ENCODE measurements at regions not wholly inside any gene's neighbourhood (a gene's known extent, or its start where the extent isn't known, plus 50 kb on each side); places are given as distances from the start of the nearest gene placed in this dataset.
"Not testable (repeated sequence)": the region's sequence is repeated elsewhere in the genome, so short reads cannot be mapped to it uniquely, and the experiment has no call there.

- no peak for DNase-seq
These were observed 205.2 kb upstream of the DAB2 start for GRCh38 chr5:39629946-39630345.

GRCh38 chr5:39628348-39628747 lies 203.6 kb upstream of the DAB2 start:
- DNase-seq, result no peak

GRCh38 chr5:39624890-39625289 lies 200.1 kb upstream of the DAB2 start:
- no peak for DNase-seq

GRCh38 chr5:39624268-39624886 lies 199.6 kb upstream of the DAB2 start:
- DNase-seq, result no peak

GRCh38 chr5:39623291-39623865 lies 198.6 kb upstream of the DAB2 start:
- no peak for DNase-seq

GRCh38 chr5:39622281-39622680 lies 197.5 kb upstream of the DAB2 start:
- no peak for DNase-seq

GRCh38 chr5:39619168-39619818 lies 194.5 kb upstream of the DAB2 start:
- DNase-seq, result no peak

GRCh38 chr5:39618391-39618790 lies 193.6 kb upstream of the DAB2 start:
- no peak for DNase-seq

GRCh38 chr5:39616131-39616530 lies 191.4 kb upstream of the DAB2 start:
- no peak for DNase-seq

GRCh38 chr5:39611076-39611475 lies 186.3 kb upstream of the DAB2 start:
- DNase-seq, result not testable (repeated sequence)

GRCh38 chr5:39608024-39608423 lies 183.2 kb upstream of the DAB2 start:
- DNase-seq, result no peak

- DNase-seq, result no peak
These were observed 181.8 kb upstream of the DAB2 start for GRCh38 chr5:39606591-39606990.

GRCh38 chr5:39605588-39606575 lies 181.1 kb upstream of the DAB2 start:
- DNase-seq, result no peak

- no peak for DNase-seq
These were observed 180.4 kb upstream of the DAB2 start for GRCh38 chr5:39605145-39605544.

- no peak for DNase-seq
These were observed 179.7 kb upstream of the DAB2 start for GRCh38 chr5:39604491-39604890.

GRCh38 chr5:39599721-39600431 lies 175.1 kb upstream of the DAB2 start:
- DNase-seq, result no peak

- DNase-seq, result no peak
These were observed 174.0 kb upstream of the DAB2 start for GRCh38 chr5:39598661-39599248.

- no peak for DNase-seq
These were observed 163.4 kb upstream of the DAB2 start for GRCh38 chr5:39588179-39588578.

GRCh38 chr5:39587675-39588074 lies 162.9 kb upstream of the DAB2 start:
- no peak for DNase-seq

- DNase-seq, result no peak
These were observed 161.4 kb upstream of the DAB2 start for GRCh38 chr5:39586185-39586584.

- DNase-seq, result no peak
These were observed 160.1 kb upstream of the DAB2 start for GRCh38 chr5:39584927-39585326.

All from CD4-positive, alpha-beta T cell treated with Interleukin-1 beta for 1 hour (primary cell).